GM23338 (cell line): ENCODE measurements at regions not wholly inside any gene's neighbourhood (a gene's known extent, or its start where the extent isn't known, plus 50 kb on each side); places are given as distances from the start of the nearest gene placed in this dataset.

ENCODE experiments used
- ATAC-seq: fragments of 200-7000 bp; cut with Tn5 transposase; 3 replicates; pipeline ENCODE4 v1.9.1; 2020
- DNase-seq: peaks from one replicate; pipeline ENCODE4 v3.0.0-alpha.2; 2015; ENCODE audit warnings: low spot score
- H2AFZ ChIP-seq: fragments of 200-600 bp; sonication (generic); 2 replicates; pipeline ENCODE4 v1.8.0; 2016; ENCODE audit warnings: antibody characterized with exemption, mild to moderate bottlenecking, moderate library complexity
- H3F3A ChIP-seq: fragments of 200-600 bp; sonication (generic); replicated peaks from 2 replicates; pipeline ENCODE4 v1.8.0; 2017; ENCODE audit warnings: antibody characterized with exemption, mixed run types, low read depth
- H3K27ac ChIP-seq: fragments of 200-600 bp; sonication (generic); 2 replicates; pipeline ENCODE4 v1.6.1; 2016; ENCODE audit warnings: low read depth
- H3K27me3 ChIP-seq: fragments of 200-600 bp; sonication (generic); 2 replicates; pipeline ENCODE4 v1.8.0; 2016; ENCODE audit warnings: mild to moderate bottlenecking, mixed run types, moderate library complexity; ENCODE audit not compliant: insufficient read depth
- H3K36me3 ChIP-seq: fragments of 200-600 bp; sonication (generic); 2 replicates; pipeline ENCODE4 v1.8.0; 2016; ENCODE audit warnings: mild to moderate bottlenecking; ENCODE audit not compliant: insufficient read depth
- H3K4me1 ChIP-seq: fragments of 200-600 bp; sonication (generic); 2 replicates; pipeline ENCODE4 v1.8.0; 2016; ENCODE audit warnings: mild to moderate bottlenecking, moderate library complexity; ENCODE audit not compliant: insufficient read depth
- H3K4me2 ChIP-seq: fragments of 200-600 bp; sonication (generic); 2 replicates; pipeline ENCODE4 v1.7.1; 2017; ENCODE audit warnings: mixed run types
- H3K4me3 ChIP-seq: fragments of 200-600 bp; sonication (generic); 2 replicates; pipeline ENCODE4 v1.6.1; 2016; ENCODE audit warnings: mixed run types
- H3K79me2 ChIP-seq: fragments of 200-600 bp; sonication (generic); replicated peaks from 2 replicates; pipeline ENCODE4 v1.8.0; 2017; ENCODE audit warnings: mild to moderate bottlenecking; ENCODE audit not compliant: insufficient read depth
- H3K9me2 ChIP-seq: fragments of 200-600 bp; sonication (generic); 2 replicates; pipeline ENCODE4 v1.8.0; 2017; ENCODE audit not compliant: insufficient read depth
- H4K20me1 ChIP-seq: fragments of 200-600 bp; sonication (generic); replicated peaks from 2 replicates; pipeline ENCODE4 v1.8.0; 2017; ENCODE audit warnings: mild to moderate bottlenecking; ENCODE audit not compliant: insufficient read depth
- H3K27ac Mint-ChIP-seq: 2 replicates; pipeline ENCODE4 v1.8.0; 2020; ENCODE audit warnings: inconsistent platforms, mild to moderate bottlenecking, moderate library complexity, mixed read lengths
- H3K27me3 Mint-ChIP-seq: 3 replicates; pipeline ENCODE4 v1.8.0; 2022; ENCODE audit warnings: low read depth, mild to moderate bottlenecking, moderate library complexity, mixed read lengths, inconsistent platforms; ENCODE audit not compliant: insufficient read depth, poor library complexity
- H3K36me3 Mint-ChIP-seq: 3 replicates; pipeline ENCODE4 v1.8.0; 2021; ENCODE audit warnings: low read depth, mild to moderate bottlenecking, inconsistent platforms, moderate library complexity, mixed read lengths
- H3K4me1 Mint-ChIP-seq: 3 replicates; pipeline ENCODE4 v1.8.0; 2020; ENCODE audit warnings: mild to moderate bottlenecking, inconsistent platforms, mixed read lengths
- H3K4me3 Mint-ChIP-seq: 3 replicates; pipeline ENCODE4 v1.8.0; 2021; ENCODE audit warnings: moderate library complexity, mild to moderate bottlenecking, inconsistent platforms, mixed read lengths
- H3K9me3 Mint-ChIP-seq: 3 replicates; pipeline ENCODE4 v1.8.0; 2020; ENCODE audit warnings: moderate library complexity, mild to moderate bottlenecking, inconsistent platforms, mixed read lengths
- CREB1 ChIP-seq: fragments of 250-450 bp; sonication (Bioruptor Pico); IDR thresholded peaks from 2 replicates; pipeline ENCODE4 v1.5.0; 2020; ENCODE audit warnings: low read depth, mild to moderate bottlenecking, moderate library complexity
- CTCF ChIP-seq, 2 experiments: fragments of 200-600 bp in 1 of 2; sonication (generic) in 1 of 2; conservative IDR thresholded peaks; 2 replicates each; pipeline versions ENCODE4 v1.5.1 to v1.6.1; 2016 to 2017; ENCODE audit warnings: antibody characterized with exemption in 2 of 2, low read depth in 2 of 2, mild to moderate bottlenecking in 2 of 2, moderate library complexity in 1 of 2
- ETS1 ChIP-seq: IDR thresholded peaks from 2 replicates; pipeline ENCODE4 v1.6.1; 2016; ENCODE audit warnings: antibody characterized with exemption
- EZH2phosphoT487 ChIP-seq: fragments of 200-600 bp; sonication (generic); IDR thresholded peaks from one replicate; pipeline ENCODE4 v1.8.1; 2018; ENCODE audit warnings: antibody characterized with exemption; ENCODE audit not compliant: unreplicated experiment
- JUNB ChIP-seq: IDR thresholded peaks from one replicate; pipeline ENCODE4 v1.6.1; 2016; ENCODE audit warnings: antibody characterized with exemption; ENCODE audit not compliant: unreplicated experiment
- NANOG ChIP-seq: IDR thresholded peaks from 2 replicates; pipeline ENCODE4 v1.6.1; 2016; ENCODE audit warnings: antibody characterized with exemption, borderline replicate concordance
- POLR2AphosphoS5 ChIP-seq: IDR thresholded peaks from 2 replicates; pipeline ENCODE4 v1.6.1; 2016; ENCODE audit warnings: antibody characterized with exemption, low read depth
- STAT1 ChIP-seq: IDR thresholded peaks from one replicate; pipeline ENCODE4 v1.6.1; 2016; ENCODE audit warnings: antibody characterized with exemption; ENCODE audit not compliant: unreplicated experiment
- ZNF114 ChIP-seq: fragments of 250-450 bp; sonication (Bioruptor Pico); IDR thresholded peaks from 2 replicates; pipeline ENCODE4 v1.5.0; 2020; ENCODE audit warnings: mild to moderate bottlenecking, moderate library complexity
- ZNF331 ChIP-seq: fragments of 250-450 bp; sonication (Bioruptor Pico); IDR thresholded peaks from 2 replicates; pipeline ENCODE4 v1.5.0; 2020; ENCODE audit warnings: low read depth, mild to moderate bottlenecking, moderate library complexity

GRCh38 chr9:20271096-20271495 lies 351.2 kb downstream of the MLLT3 start:
- no peaks in the 10 kb centered on the region for H3K79me2 ChIP-seq
- ATAC-seq (no peak; the same call in 2 of the 3 replicates), DNase-seq (no peak)
- H4K20me1 ChIP-seq, result no peaks in the 10 kb centered on the region
- peaks cover 26% of the 10 kb centered on the region for H3K36me3 Mint-ChIP-seq
- H3K4me1 ChIP-seq, result no peaks in the 10 kb centered on the region
- no peaks in the 10 kb centered on the region for H3K27me3 ChIP-seq
- peaks cover 3% of the 10 kb centered on the region for H3K36me3 ChIP-seq
- H3K9me2 ChIP-seq, result peaks cover 11% of the 10 kb centered on the region; the same call in 1 of the 2 replicates
- peaks cover 34% of the 10 kb centered on the region for H3K9me3 Mint-ChIP-seq
- H3K4me3 Mint-ChIP-seq, result no peak overlapping the region
- H3K27ac ChIP-seq, result no peak overlapping the region
- H3K27me3 Mint-ChIP-seq, result no peaks in the 10 kb centered on the region
- TF ChIP-seq EZH2phosphoT487 (no peak), JUNB (no peak), ZNF114 (CRISPR knock-in tag) (no peak), CREB1 (CRISPR knock-in tag) (no peak), POLR2AphosphoS5 (no peak), CTCF (conservative IDR thresholded peaks at IDR 0.05; ENCODE audit: low read depth in 2 of 2) (no peak)
- H3K27ac Mint-ChIP-seq, result no peak overlapping the region
- H2AFZ ChIP-seq, result 0 out of 2 replicates have a peak overlapping the region, but pooled peaks have one; percentile 44
- peaks cover 11% of the 10 kb centered on the region for H3K4me1 Mint-ChIP-seq
- no peak overlapping the region for H3K4me3 ChIP-seq
- no peak overlapping the region for H3K4me2 ChIP-seq
- H3F3A ChIP-seq, result no peaks in the 10 kb centered on the region

- peaks cover 33% of the 10 kb centered on the region for H3K9me3 Mint-ChIP-seq
- H3K9me2 ChIP-seq, result peaks cover 11% of the 10 kb centered on the region; the same call in 1 of the 2 replicates
- no peak overlapping the region for H3K4me3 Mint-ChIP-seq
- DNase-seq (no peak), ATAC-seq (no peak)
- H3K27ac Mint-ChIP-seq, result no peak overlapping the region
- no peaks in the 10 kb centered on the region for H3K27me3 Mint-ChIP-seq
- no peaks in the 10 kb centered on the region for H3F3A ChIP-seq
- H3K36me3 ChIP-seq, result no peaks in the 10 kb centered on the region; the same call in 1 of the 2 replicates
- H3K4me2 ChIP-seq, result no peak overlapping the region
- no peaks in the 10 kb centered on the region for H3K79me2 ChIP-seq
- no peak overlapping the region for H3K4me3 ChIP-seq
- no peak overlapping the region for H3K27ac ChIP-seq
- no peaks in the 10 kb centered on the region for H3K4me1 ChIP-seq
- H3K4me1 Mint-ChIP-seq, result peaks cover 12% of the 10 kb centered on the region
- no peaks in the 10 kb centered on the region for H3K27me3 ChIP-seq
- H4K20me1 ChIP-seq, result no peaks in the 10 kb centered on the region
- peak overlapping the region; percentile 59; the same call in 1 of the 2 replicates for H2AFZ ChIP-seq
- peaks cover 26% of the 10 kb centered on the region for H3K36me3 Mint-ChIP-seq
- no peak for TF ChIP-seq CREB1 (CRISPR knock-in tag)
- no peak for TF ChIP-seq CTCF (conservative IDR thresholded peaks at IDR 0.05; ENCODE audit: low read depth in 2 of 2)
- TF ChIP-seq JUNB, result no peak
- no peak for TF ChIP-seq POLR2AphosphoS5
- TF ChIP-seq ZNF114 (CRISPR knock-in tag), result no peak
- no peak for TF ChIP-seq ETS1
- TF ChIP-seq EZH2phosphoT487, result no peak
- no peak for TF ChIP-seq NANOG
- TF ChIP-seq STAT1, result no peak
- TF ChIP-seq ZNF331 (CRISPR knock-in tag), result no peak
These were observed 352.1 kb downstream of the MLLT3 start for GRCh38 chr9:20270161-20270560.
